ENCODE measurements at regions not wholly inside any gene's neighbourhood (a gene's known extent, or its start where the extent isn't known, plus 50 kb on each side); places are given as distances from the start of the nearest gene placed in this dataset.

DNA sequence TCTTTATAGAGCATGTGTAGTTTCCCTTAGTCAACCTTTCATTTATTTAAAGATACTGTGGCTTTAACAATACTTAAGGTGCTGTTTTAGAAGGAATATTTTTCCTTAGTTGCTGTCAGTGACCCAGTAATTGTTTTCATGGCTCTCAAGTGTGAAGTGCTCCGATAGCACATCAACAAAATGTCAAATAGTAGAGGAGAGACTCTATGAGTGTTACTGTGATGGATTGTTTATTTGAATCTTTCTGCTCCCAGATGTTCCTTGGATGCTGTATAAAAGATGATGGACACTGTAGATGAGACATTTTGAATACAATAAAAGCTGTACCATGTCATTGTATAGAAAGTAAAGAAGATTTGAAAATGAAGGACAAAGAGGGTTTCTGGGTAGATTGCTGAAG is 1185.7 kb upstream of the C9orf72 start:
- TF ChIP-seq, protein P1, sequence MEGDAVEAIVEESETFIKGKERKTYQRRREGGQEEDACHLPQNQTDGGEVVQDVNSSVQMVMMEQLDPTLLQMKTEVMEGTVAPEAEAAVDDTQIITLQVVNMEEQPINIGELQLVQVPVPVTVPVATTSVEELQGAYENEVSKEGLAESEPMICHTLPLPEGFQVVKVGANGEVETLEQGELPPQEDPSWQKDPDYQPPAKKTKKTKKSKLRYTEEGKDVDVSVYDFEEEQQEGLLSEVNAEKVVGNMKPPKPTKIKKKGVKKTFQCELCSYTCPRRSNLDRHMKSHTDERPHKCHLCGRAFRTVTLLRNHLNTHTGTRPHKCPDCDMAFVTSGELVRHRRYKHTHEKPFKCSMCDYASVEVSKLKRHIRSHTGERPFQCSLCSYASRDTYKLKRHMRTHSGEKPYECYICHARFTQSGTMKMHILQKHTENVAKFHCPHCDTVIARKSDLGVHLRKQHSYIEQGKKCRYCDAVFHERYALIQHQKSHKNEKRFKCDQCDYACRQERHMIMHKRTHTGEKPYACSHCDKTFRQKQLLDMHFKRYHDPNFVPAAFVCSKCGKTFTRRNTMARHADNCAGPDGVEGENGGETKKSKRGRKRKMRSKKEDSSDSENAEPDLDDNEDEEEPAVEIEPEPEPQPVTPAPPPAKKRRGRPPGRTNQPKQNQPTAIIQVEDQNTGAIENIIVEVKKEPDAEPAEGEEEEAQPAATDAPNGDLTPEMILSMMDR (IDR thresholded peaks at IDR 0.05; ENCODE audit: low read depth, low read length) = no peak
- no peak for DNase-seq (ENCODE audit: extremely low read depth, low read depth)

GRCh38 chr9:28762167-28762566 is 1188.9 kb upstream of the C9orf72 start:
- DNase-seq (ENCODE audit: extremely low read depth, low read depth) = no peak
- TF ChIP-seq, protein P1 (IDR thresholded peaks at IDR 0.05; ENCODE audit: low read depth, low read length) = no peak

- no peak for DNase-seq (ENCODE audit: extremely low read depth, low read depth)
- TF ChIP-seq, protein P1 (IDR thresholded peaks at IDR 0.05; ENCODE audit: low read depth, low read length) = no peak
Observed at GRCh38 chr9:28764532-28764931, 1191.3 kb upstream of the C9orf72 start.

DNA sequence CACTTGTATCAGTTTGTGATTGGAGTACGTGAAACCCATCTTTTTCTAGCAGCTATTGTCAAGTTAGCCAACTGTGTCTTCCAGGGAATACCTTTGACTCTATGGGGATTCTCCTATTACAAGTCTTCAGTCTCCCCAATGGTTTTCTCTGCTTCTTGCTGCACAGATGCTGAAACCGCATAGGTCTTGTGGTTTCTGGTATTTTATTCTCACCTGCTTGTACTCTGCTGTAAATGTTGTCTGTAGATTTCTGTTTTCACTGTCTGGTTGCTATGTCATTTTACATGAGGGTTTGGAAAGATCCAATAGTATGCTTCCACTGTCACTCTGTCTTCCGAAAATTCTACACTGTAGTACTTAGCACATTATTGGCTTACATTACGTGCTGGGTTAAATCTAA is 1196.9 kb upstream of the C9orf72 start:
- DNase-seq (ENCODE audit: extremely low read depth, low read depth) = no peak
- TF ChIP-seq, protein P1 (IDR thresholded peaks at IDR 0.05; ENCODE audit: low read depth, low read length) = no peak

DNA sequence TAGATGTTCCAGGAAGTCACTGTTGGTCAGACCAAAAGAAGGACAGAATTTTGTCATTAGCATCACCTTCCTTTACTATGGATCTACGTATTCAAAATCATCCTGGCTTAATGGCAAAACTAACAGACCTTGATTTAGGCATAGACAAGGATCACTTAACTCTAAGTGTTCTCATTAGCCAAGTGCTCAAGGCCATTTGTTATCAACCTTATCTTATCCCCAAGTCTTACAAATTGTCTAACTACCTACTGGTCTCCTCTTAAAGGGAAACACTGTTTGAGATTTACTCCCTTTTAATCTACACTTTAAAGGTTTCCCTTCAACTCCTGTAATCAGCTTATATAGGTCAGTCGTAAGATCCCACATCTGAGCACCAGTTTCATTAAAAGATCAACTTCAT is 1197.5 kb upstream of the C9orf72 start:
- DNase-seq (ENCODE audit: extremely low read depth, low read depth) = no peak
- TF ChIP-seq, protein P1 (IDR thresholded peaks at IDR 0.05; ENCODE audit: low read depth, low read length) = no peak

DNA sequence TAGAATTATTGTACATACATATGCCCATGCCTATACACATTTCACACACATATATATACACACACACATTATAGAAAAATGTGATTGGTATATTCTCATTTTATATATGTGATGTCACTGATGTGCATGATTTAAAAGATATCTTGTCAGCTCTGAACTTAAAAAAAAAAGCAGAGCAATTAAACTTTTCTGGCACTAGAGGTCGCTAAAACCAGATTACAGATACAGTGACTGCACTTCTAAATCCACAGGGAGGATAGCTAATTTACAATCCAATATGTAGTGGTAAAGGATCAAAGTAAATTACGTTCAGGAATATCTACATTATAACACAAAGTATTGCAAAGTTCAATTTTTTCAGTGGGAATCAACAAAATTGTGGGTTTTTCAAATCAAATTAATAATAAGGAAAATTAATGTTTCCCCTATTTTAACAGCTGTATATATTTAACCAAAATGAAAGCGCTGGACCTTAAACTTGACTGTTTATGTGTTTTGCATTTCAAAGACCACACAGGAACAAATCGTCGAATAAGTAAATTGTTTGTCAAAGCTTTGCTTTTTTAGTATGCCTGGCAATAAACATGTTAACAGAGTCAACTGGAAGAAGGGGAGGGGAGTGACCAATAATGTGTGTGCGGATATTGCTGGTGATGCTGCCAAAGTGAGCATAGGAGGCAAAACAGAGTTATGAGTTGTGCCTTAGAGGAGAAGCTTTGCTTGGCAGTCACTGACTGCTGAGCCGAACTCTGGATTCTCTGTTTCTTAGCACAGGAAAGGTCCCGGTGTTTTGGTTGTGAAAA is 1201.4 kb upstream of the C9orf72 start:
- TF ChIP-seq, protein P1 (IDR thresholded peaks at IDR 0.05; ENCODE audit: low read depth, low read length) = no peak; the same call in 1 of the 2 replicates
- no peak for DNase-seq (ENCODE audit: extremely low read depth, low read depth)

DNA sequence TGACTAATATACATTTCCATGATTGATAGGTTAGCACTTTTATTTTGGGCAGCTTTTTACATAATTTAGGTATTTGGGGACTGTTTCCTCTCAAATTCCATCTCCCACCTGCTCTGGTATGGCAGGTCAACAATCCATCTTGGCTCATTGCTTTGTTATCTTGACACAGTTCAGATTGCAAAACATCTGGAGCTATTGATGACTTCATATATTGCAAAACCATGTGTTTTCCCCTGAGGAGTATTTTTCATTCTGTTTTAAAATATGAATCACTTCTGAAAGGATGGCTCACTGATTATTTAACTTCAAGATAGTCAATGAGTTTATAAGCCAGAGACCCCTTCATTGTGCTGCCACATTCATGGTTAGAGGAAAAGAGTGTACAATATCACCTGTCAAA is 1206.0 kb upstream of the C9orf72 start:
- DNase-seq (ENCODE audit: extremely low read depth, low read depth) = no peak

More for the DNA sequence above, 1206.0 kb upstream of the C9orf72 start:
- TF ChIP-seq, protein P1 (IDR thresholded peaks at IDR 0.05; ENCODE audit: low read depth, low read length) = no peak

Data from AG09319 (cell line).